GM18868 (cell line): ENCODE measurements at regions not wholly inside any gene's neighbourhood (a gene's known extent, or its start where the extent isn't known, plus 50 kb on each side); places are given as distances from the start of the nearest gene placed in this dataset.
A peak's percentile ranks its signal among the peaks of the same experiment; 100 is the strongest.

Source experiments
- ATAC-seq: cut with Tn5 transposase; IDR thresholded peaks from one replicate; pipeline ENCODE4 v1.9.1; 2021; ENCODE audit warnings: mild to moderate bottlenecking, moderate library complexity; ENCODE audit not compliant: unreplicated experiment

DNA sequence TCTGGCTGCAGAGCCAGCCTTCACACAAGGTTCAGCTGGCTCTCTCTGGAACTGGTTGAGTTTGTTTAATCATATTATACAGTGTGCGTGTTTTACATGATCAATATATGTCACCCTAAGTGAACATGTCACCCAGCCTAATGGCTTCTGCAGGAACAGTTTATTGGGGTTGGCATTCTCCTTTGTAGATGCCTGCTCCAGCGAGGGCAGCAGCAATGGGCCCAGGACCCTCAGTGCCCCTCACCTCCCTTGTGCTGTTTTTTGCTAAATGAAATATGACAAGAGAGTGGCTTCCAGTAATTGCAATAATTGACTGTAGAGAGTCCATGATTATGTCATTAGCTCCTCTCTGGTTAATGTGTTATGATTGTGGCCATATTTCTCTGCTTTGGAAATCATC lies 387.2 kb downstream of the TMEM114 start:
- ATAC-seq = no peak

DNA sequence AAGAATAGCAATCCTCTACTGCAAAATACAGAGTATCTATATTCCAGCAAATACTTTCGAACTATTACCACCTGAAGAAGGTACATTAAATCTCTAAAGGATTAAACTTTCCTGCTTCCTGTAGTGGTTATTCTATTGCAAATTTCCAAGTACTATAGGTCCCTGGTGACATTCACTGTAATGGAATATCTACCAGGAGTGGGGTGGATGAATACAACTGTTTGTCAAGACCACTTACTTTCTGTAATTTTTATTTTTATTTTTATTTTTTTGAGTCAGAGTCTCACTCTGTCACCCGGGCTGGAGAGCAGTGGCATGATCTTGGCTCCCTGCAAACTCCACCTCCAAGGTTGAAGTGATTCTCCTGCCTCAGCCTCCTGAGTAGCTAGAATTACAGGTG lies 389.5 kb downstream of the TMEM114 start:
- ATAC-seq = no peak

DNA sequence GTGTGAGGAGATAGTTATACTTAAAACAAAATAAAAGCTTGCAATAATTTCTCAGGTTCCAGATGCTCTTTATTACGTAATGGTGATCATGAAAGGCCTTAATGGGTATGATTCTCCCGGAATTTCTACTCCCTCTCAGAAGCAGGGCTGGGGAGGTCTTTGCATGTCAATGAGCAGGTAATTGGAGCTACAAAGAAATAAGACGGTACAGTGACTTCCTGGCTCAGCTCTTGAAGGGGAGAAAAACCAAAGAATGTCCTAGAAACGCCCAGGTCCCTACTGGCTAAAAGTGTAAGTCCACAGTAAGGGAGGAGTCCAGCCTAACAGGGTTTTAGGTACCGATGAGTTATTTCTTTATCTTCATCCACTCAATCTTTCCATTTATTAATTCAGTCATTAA lies 390.9 kb downstream of the TMEM114 start:
- ATAC-seq = no peak

DNA sequence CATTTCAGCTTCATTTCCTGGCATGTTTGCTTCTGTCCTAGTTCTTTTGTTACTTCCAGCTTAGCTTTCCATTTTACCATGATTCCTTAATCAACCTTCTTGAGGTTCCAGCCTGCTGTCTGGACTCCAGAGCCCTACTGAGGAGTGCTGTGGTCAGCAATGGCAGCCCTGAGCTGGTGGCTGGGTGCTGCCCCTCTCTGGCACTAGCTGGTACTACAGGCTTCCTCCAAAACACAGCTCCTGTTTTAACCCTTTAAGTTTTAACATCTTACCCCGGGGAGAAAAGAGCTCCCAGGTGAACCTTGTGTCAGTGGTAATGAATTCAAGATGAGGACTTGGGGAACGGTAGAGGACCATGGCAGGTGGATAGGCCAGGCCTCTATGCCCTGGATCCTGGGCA lies 395.5 kb downstream of the TMEM114 start:
- ATAC-seq = no peak

DNA sequence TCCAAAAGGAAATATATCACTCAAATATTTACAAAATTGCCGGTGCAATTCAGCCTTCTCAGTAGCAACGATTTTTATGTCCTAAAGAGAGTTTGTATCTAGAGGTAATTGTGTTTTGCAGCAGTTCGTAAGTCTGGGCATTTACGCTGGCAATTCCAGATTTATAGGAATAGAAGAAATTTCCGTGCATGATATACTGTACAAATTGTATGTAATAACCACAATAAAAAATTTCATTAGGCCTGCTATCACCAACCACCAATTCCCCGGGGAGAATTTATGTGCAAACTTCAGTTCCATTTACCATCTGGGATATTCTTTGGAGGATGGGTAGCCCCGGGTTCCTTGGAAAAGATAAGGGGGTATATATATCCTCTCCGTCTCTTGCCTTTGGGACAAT lies 401.5 kb downstream of the TMEM114 start:
- no peak for ATAC-seq

DNA sequence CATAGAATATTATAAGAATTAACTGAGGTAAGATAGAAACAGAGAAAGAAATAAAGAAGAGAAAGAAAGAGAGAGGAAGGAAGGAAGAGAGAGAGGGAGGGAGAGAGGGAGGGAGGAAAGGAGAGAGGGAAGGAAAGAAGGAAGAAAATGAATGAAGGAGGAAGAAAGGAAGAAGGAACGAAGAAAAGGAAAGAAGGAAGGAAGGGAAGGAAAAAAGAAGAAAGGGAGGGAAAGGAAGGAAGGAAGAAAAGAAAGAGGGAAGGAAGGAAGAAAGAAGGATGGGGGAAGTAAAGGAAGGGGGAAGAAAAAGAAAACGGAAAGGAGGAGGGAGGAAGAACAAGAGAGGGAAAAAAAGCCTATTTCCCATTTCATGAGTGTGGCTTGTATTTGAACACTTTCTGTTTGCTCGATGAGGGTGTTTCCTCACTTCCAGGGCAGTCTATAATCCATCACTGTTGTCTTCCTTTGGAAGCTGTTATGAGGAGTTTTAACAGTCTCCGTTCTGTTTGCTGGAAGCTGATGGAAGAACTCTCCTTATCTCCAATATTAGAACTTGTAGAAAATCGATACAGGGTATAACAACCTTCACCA lies 402.4 kb downstream of the TMEM114 start:
- no peak for ATAC-seq

DNA sequence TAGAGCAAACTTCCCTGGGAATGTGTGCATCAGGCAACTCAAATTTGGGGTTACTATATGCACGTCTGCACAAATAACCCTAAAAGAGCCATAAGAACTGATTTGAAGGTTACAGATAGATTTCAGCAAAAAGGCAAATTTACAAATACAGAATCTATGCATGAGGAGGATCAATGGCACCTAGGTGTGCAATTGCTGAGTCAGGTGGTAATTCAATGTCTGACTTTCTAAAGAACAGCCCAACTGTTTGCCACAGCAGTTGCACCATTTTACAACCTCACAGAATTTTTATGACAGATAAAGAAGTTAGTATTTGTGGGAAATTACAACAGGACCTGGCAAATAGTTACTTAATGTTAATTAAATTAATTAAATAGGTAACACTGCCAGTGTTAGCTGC lies 405.5 kb downstream of the TMEM114 start:
- ATAC-seq = no peak

DNA sequence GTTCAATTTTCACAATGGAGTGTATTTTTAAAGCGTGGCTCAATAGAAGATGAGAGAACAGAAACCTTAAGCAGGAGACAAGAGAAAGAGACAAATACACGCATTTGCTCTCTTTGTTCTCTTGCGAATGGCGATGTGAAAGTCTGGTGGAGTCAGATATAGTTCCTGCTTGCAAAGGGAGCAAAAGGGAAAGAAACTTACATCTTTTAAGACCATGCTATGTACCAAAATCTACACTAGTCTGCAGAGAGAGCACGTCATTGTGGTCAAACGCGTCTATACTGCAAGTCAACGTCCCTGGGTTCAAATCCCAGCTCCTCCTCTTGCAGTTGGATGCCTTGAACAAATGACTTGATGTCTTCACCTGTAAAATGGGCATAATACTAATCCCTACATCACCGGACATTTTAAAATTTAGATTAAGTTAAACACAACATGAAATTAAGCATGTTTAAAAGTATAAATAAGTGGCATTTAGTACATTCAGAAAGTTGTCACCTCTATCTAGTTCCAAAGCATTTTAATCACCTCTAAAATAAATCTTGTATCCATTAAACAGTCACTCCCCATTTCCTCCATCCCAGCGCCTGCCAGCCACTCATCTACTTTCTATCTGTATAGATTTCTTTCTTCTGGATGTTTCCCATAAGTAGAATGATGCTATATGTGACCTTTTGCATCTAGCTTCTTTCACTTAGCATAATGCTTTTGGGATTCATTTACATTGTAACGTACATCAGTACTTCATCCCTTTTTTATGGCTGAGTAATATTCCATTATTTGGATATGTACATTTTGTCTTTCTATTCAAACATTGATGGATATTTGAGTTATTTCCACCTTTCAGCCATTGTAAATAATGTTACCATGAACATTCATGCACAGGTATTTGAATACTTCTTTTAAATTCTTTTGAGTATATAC lies 406.9 kb downstream of the TMEM114 start:
- no peak for ATAC-seq

DNA sequence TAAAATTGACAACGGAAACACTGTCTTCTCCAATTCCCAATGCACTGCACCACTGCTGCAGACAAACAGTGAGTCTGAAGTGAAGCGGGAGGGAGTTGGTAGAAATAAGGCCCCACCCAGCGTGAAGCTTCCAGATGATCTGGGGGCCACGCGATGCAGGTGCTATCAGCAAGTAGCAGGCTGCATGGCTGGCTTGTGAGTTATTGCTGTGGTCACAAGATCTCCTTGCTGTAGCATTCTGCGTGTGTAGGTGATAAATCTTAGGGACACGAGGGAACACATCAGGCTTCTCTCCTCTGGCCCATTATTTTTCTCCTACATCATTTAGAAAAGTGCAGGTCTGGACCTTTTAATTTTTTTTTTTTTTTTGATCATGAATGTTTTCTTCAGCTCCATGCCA lies 407.6 kb downstream of the TMEM114 start:
- ATAC-seq = no peak

DNA sequence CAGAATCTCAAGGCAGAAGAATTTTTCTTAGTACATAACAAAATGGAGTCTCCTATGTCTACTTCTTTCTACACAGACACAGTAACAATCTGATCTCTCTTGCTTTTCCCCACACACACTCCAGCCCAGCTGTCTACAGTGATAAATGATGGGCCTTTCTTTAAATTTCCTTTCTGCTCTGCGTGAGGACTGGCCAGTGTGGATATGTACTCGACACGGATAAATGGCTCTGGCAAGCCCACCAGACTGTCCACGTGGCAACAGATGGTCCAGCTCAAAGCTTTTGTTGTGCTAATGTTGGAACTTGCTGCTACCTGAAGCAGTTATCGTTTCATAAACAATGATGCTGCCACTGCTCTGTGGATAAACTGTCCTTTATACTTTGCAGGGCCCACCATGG lies 410.7 kb downstream of the TMEM114 start:
- no peak for ATAC-seq

DNA sequence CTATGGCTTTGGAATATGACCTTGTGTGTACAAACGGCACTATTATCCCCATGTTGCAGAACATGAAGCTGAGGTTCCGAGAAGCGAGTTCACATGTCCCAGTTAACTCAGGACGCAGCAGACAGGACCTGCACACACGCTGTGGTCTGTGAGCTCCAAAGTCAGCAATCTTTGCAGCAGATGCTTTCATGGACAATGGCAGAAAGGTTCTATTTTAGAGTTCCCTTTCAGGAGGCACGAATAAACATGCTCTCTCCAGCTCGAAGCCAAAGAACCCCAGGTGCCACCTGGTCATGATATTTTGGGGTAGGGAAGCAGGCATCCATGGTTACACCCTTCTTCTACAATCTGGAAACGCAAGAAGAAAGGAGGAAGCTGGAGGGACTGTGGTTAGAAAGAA lies 412.0 kb downstream of the TMEM114 start:
- ATAC-seq = no peak

DNA sequence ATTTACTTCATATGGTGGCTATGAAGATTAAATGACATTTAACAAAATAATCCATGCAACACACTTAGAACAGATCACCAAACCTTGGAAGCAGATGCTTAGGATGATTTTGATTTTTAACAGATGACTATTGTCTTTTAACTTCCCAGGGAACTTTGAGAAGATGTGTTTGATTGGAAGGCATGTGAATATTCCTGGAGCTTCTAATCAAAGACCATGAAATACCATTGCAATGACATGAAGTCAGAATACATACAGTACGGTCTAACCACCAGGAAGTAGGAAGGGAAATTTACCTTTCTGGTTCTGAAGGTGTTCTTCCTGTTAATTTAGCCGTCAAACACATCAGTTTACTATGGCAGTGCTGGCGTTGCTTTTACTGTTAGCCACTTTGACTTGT lies 414.9 kb downstream of the TMEM114 start:
- ATAC-seq = no peak

DNA sequence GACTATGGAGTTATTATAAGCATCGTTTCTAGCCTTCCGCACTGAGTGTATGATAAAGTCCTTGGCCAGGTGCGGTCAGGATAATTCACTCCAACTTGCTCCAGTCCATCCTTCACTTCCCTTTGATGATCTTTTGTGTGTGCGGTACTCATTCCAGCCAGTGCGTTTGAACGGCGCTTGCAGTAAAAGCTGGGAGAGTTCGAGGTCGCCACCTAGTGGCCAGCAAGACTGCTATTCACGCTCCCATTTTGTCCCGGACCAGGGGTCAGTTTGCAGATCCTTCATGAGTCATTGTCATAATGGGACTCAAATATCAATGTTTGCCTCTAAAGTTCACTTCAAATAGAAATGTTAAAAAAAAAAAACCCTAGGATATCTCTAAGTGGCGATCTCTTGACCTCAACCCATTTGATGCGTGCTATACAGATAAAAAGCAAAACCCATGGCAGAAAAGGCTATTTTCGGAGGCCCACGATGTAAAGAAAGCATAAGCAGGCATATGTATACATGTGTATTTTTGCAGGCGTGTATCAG lies 417.1 kb downstream of the TMEM114 start:
- peak; percentile 83 for ATAC-seq

DNA sequence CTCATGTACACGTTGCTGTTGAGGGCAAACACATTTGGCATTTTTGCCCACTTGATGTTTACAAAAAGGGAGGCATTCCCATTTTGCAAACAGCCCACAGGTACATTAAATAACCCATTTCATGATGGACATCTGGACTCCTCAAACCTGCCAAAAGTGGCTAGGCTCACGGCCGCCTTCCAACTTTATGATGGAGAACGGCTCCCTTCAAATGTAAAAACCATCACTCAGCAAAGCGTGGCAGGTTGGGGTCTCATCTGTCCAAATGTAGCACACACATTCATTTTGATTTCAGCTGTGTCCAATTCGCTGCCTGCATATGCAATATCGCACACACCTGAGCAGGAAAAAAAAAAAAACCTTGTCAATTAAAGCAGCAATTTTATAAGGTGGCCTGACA lies 417.8 kb downstream of the TMEM114 start:
- ATAC-seq = no peak

DNA sequence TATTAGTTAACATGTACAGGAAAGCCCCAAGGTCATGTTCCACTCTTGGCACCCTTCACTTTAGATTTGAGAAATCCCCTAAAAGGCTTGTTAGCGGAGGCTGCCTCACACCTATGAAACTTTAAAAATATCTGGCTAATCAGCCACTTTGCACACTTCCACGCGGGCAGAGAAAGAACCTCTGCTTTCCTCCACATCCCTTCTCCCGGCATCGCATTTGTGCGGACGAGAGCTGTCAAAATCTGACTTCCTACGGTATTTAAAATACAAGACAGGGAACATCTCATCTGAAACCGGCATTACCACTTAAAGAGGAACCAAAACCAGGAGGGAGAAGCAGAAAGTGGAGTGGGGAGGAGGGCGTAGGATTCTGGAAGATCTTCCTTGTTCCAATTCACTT lies 422.3 kb downstream of the TMEM114 start:
- no peak for ATAC-seq

DNA sequence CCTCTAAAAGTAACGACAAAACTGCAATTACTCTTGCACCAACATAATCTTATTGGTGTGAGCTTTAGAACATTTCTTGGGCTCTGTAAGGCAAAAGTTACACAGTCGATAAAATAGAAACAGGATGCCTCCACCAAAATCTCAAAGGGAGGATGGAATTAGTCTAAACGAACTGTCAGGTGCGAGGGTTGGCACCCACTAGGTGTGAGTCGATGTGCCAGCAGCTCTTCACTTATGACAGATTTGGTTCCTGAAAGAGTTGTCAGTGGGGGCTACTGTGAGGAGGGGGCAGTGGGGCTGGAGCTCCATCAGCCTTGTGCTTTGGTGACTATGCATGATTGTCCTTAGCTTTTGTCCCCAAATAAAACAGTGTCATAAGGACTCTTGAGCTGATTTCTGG lies 422.9 kb downstream of the TMEM114 start:
- no peak for ATAC-seq

DNA sequence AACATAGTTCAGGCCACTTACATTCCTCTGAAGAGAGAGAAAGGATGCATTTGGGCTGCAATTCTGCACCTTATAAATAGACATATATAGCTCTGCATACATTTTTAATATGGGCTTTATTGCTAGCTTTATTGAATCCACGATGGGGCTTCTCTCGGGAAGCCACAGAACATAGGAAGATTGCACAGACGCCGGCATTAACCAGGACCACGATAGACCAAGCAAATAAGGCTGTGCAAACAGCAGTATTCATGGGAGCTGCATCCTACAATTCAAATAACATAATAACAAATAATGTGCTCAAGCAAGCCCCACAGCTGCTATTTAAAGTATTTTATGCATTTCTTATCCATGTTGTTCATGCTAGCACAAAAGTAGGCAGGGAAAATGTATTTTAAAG lies 432.3 kb downstream of the TMEM114 start:
- ATAC-seq = no peak

DNA sequence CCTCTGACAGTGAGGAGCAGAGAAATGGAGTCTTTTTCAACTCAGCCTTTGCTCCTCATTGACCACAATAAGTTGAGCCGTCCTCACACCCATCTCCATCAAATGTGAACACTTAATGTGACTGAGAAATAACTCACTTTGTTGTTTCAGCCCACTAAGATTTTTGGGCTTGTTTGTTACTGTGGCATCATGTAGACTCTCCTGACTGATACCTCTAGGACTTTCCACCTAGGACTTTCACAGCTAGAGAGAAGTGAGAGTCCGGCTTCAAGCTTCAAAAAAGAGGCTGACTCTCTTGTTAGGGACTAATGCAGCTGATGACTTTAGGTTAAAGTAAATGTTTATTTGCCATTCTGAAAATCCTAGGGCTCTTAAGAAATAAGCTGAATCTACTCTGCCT lies 435.0 kb downstream of the TMEM114 start:
- ATAC-seq = no peak

DNA sequence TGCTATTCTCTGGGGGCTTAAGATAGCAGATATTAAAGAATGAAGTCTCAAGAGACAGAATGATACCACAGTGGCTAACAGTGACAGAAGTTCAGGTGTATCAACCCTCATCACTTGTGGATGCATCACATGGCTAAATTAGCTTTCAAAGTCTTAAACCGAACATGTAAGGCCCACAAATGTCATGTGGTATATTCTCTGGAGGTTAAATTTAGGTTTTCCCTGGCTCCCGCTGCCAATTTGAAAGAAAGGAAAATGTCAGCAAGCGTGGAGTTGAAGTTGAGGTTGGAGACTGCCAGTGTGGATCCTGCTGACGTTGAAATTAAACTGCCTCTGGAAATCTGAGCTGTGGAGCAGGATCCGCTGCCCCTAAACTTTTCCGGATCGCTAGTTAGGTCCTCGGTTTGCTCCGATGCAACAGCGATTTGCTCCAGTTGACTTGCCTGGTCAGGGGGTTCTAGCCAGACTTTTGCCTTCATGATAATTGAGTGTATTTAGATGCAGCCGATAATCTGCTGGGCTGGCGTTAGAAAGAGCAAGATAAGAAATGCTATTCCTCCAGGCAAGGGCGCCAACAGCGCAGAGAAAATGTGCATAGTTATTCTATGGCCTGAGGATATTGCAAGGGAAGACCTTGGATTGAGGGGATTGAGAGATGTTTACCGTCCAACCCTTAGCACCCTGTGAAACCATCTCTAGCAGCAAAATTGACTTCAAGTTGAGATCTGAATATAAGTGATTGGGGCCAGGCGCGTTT lies 443.9 kb downstream of the TMEM114 start:
- ATAC-seq = no peak

DNA sequence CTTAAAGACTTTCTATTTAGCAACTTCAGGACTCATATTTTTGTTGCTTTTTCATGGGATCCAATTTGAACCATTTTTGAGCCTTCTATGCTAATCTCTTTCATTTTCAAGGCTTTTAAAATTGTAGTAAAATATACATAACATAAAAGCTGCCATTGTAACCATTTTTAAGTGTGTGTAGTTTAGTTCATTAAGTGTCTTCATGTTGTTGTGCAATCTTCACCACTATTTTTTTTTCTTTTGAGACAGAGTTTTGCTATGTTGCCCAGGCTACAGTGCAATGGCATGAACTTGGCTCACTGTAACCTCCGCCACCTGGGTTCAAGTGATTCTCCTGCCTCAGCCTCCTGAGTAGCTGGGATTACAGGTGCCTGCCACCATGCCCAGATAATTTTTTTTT lies 451.6 kb downstream of the TMEM114 start:
- no peak for ATAC-seq

DNA sequence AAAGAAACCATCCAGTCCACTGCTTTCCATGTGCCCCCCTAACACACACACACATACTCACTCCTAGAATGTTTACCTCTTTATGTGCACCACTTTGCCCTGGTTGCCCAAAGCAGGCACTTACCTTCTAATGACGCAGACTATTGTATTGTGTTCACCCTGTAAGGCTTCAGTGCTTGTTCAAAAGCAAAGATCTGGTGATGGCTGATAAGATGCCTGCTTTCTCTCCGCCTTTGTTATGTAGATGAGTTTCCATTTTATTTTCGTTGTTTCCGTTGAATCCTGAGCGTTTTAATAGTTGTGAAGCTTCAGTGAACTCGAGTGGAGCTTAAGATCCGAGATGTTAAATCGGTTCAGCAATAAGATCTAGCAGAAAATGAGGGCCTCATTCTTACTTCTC lies 452.7 kb downstream of the TMEM114 start:
- ATAC-seq = no peak

DNA sequence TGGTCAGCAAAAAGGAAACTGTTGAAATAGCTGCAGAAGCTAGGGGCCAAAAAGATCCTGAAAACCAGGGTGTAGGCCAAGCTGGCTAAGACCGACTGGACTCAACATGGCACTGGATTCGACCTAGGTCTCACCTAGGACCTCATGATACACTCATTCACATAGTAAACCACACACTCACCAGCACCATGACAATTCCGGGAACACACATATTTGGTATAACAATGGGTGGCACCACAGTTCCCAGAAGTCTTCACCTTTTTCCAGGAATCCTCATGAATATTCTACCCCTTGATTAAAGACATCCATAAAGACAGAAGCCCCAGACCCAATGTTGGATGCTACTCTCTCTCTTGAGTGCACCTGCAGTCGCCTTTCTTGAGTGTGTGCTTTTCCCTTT lies 460.1 kb downstream of the TMEM114 start:
- no peak for ATAC-seq
